Caco-2 (cell line): ENCODE measurements at regions not wholly inside any gene's neighbourhood (a gene's known extent, or its start where the extent isn't known, plus 50 kb on each side); places are given as distances from the start of the nearest gene placed in this dataset.

Experiments used
- BruUV-seq: library from RNA; stranded (reverse); fragments of 400-500 nt; replicated peaks from 2 replicates; lab custom pipeline; 2021; lab: Mats Ljungman, UMichigan
- CTCF ChIA-PET: fragments of 300-600 bp; sonication (Branson Sonifier 250); formaldehyde crosslinking; loops from one replicate; lab custom pipeline; 2022; ENCODE audit warnings: antibody characterized with exemption; lab: Charles Lee
- POLR2A ChIA-PET: fragments of 300-600 bp; sonication (Branson Sonifier 250); formaldehyde crosslinking; loops from one replicate; lab custom pipeline; 2022; ENCODE audit warnings: antibody characterized with exemption; lab: Charles Lee
- DNase-seq, 2 experiments: peaks; one replicate each; pipeline versions ENCODE4 v3.0.0 to v3.0.0-alpha.2; 2020 to 2022
- H3K27me3 ChIP-seq: replicated peaks from 2 replicates; pipeline ENCODE4 v1.6.0; 2011; ENCODE audit warnings: low read length; ENCODE audit not compliant: control insufficient read depth, insufficient read depth
- H3K36me3 ChIP-seq: 2 replicates; pipeline ENCODE4 v1.5.1; 2011; ENCODE audit warnings: low read length; ENCODE audit not compliant: control insufficient read depth, insufficient read depth
- H3K4me1 ChIP-seq: fragments of 250-450 bp; sonication (Bioruptor Pico); 2 replicates; pipeline ENCODE4 v1.5.1; 2020; ENCODE audit warnings: mild to moderate bottlenecking
- H3K4me3 ChIP-seq: 2 replicates; pipeline ENCODE4 v1.5.1; 2011; ENCODE audit warnings: low read depth, mild to moderate bottlenecking, control low read depth, low read length
- H3K9me3 ChIP-seq: fragments of 250-450 bp; sonication (Bioruptor Pico); 2 replicates; pipeline ENCODE4 v1.5.1; 2020; ENCODE audit warnings: mild to moderate bottlenecking, moderate library complexity
- H3K27ac Mint-ChIP-seq: one replicate; pipeline ENCODE4 v1.8.0; 2022; ENCODE audit warnings: mixed read lengths; ENCODE audit not compliant: unreplicated experiment
- H3K27me3 Mint-ChIP-seq: one replicate; pipeline ENCODE4 v1.8.0; 2022; ENCODE audit warnings: mixed read lengths; ENCODE audit not compliant: insufficient read depth, unreplicated experiment
- H3K36me3 Mint-ChIP-seq: one replicate; pipeline ENCODE4 v1.8.0; 2022; ENCODE audit warnings: mild to moderate bottlenecking, mixed read lengths; ENCODE audit not compliant: insufficient read depth, unreplicated experiment
- H3K4me1 Mint-ChIP-seq: one replicate; pipeline ENCODE4 v1.8.0; 2022; ENCODE audit warnings: low read depth, mixed read lengths; ENCODE audit not compliant: unreplicated experiment
- H3K4me3 Mint-ChIP-seq: one replicate; pipeline ENCODE4 v1.8.0; 2022; ENCODE audit warnings: mild to moderate bottlenecking, moderate library complexity, mixed read lengths; ENCODE audit not compliant: unreplicated experiment
- H3K9me3 Mint-ChIP-seq: one replicate; pipeline ENCODE4 v1.8.0; 2022; ENCODE audit warnings: mixed read lengths; ENCODE audit not compliant: unreplicated experiment
- intact Hi-C: fragments of 100-400 bp; cut with micrococcal nuclease; formaldehyde crosslinking; loops from one replicate; pipeline ENCODE4 v1.10.0; 2022; ENCODE audit not compliant: unreplicated experiment
- TF ChIP-seq, protein P1 (sequence below), 2 experiments: fragments of 200-600 bp in 1 of 2; IDR thresholded peaks; 1 replicate in 1 of 2; 2 replicates in 1 of 2; pipeline versions ENCODE4 v1.5.1 to v1.8.0; 2011 to 2022; ENCODE audit warnings: antibody characterized with exemption in 1 of 2, control low read depth in 1 of 2, inconsistent platforms in 1 of 2, low read depth in 1 of 2, low read length in 1 of 2, mild to moderate bottlenecking in 1 of 2, moderate library complexity in 1 of 2; ENCODE audit not compliant: insufficient read depth in 1 of 2, severe bottlenecking in 1 of 2, unreplicated experiment in 1 of 2

DNA sequence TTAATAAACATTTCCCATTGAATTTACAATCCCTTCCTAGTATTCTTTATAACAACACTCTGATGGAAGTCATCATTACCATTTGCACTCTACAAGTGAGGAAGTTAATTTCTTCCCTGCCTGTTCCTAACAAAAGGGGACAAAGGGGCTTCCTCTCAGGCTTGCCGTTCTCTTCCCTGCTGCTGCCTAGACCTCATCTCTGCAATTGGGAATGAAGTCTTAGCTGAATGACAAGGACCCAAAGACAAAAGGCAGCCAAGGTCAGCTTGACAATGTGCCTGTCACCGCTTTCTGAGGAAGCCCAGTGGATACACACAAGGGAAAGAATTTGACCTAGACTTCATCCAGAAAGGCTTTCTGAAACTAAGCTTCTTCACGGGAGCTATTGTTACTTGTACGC, 416.4 kb downstream of the CMPK2 start:
- H3K36me3 ChIP-seq = no peaks in the 10 kb centered on the region
- H3K27me3 Mint-ChIP-seq = no peaks in the 10 kb centered on the region
- no peaks in the 10 kb centered on the region for H3K27me3 ChIP-seq
- TF ChIP-seq, protein P1, sequence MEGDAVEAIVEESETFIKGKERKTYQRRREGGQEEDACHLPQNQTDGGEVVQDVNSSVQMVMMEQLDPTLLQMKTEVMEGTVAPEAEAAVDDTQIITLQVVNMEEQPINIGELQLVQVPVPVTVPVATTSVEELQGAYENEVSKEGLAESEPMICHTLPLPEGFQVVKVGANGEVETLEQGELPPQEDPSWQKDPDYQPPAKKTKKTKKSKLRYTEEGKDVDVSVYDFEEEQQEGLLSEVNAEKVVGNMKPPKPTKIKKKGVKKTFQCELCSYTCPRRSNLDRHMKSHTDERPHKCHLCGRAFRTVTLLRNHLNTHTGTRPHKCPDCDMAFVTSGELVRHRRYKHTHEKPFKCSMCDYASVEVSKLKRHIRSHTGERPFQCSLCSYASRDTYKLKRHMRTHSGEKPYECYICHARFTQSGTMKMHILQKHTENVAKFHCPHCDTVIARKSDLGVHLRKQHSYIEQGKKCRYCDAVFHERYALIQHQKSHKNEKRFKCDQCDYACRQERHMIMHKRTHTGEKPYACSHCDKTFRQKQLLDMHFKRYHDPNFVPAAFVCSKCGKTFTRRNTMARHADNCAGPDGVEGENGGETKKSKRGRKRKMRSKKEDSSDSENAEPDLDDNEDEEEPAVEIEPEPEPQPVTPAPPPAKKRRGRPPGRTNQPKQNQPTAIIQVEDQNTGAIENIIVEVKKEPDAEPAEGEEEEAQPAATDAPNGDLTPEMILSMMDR (IDR thresholded peaks at IDR 0.05; ENCODE audit: insufficient read depth in 1 of 2, low read depth in 1 of 2, low read length in 1 of 2, severe bottlenecking in 1 of 2, unreplicated experiment in 1 of 2) = no peak
- H3K9me3 Mint-ChIP-seq = no peaks in the 10 kb centered on the region
- no TSS peak for BruUV-seq
- no peak overlapping the region for H3K27ac Mint-ChIP-seq
- intact Hi-C loops = no loop called here
- no peaks in the 10 kb centered on the region for H3K4me1 ChIP-seq
- H3K36me3 Mint-ChIP-seq = no peaks in the 10 kb centered on the region
- no peaks in the 10 kb centered on the region for H3K4me1 Mint-ChIP-seq
- POLR2A ChIA-PET = no interaction called here
- no peak overlapping the region for H3K4me3 Mint-ChIP-seq
- H3K4me3 ChIP-seq = no peak overlapping the region
- DNase-seq = no peak
- CTCF ChIA-PET = no interaction called here
- no peaks in the 10 kb centered on the region for H3K9me3 ChIP-seq

DNA sequence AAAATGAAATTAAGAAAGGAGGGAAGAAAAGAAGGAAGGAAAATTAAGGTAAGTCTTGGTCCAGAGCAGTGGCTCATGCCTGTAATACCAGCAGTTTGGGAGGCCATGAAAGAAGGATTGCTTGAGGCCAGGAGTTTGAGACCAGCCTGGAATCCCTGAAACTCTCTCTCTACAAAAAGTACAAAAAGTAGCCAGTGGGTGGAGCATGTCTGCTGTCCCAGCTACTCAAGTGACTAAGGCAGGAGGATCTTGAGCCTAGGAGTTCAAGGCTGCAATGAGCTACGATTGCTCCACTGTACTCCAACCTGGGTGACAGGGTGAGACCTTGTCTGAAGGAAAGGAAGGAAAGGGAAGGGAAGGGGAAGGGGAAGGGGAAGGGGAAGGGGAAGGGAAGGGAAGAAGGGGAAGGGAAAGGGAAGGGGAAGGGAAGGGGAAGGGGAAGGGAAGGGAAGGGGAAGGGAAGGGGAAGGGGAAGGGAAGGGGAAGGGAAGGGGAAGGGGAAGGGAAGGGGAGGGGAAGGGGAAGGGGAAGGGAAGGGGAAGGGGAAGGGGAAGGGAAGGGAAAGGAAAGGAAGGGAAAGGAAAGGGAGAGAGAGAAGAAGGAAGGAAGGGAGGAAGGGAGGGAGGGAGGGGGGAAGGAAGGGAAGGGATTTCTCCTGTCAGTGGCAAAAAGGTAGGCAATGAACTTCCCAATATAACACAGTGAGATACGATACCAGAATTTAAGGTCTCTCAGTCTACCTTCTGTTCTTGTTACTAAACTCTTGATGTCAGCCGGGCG, 412.8 kb downstream of the CMPK2 start:
- Mint-ChIP-seq H3K36me3 (no peaks in the 10 kb centered on the region), H3K27me3 (peaks cover 3% of the 10 kb centered on the region), H3K27ac (no peak overlapping the region), H3K4me1 (no peaks in the 10 kb centered on the region), H3K9me3 (peaks cover 9% of the 10 kb centered on the region), H3K4me3 (no peak overlapping the region)
- POLR2A ChIA-PET = no interaction called here
- no peaks in the 10 kb centered on the region for H3K27me3 ChIP-seq
- no peaks in the 10 kb centered on the region for H3K4me1 ChIP-seq
- TF ChIP-seq, protein P1 (IDR thresholded peaks at IDR 0.05; ENCODE audit: insufficient read depth in 1 of 2, low read depth in 1 of 2, low read length in 1 of 2, severe bottlenecking in 1 of 2, unreplicated experiment in 1 of 2) = no peak
- no peak overlapping the region for H3K4me3 ChIP-seq
- CTCF ChIA-PET = interaction anchor here (0.6 kb wide), 1 partner anchor 585 kb away, joined by 3 read pairs; no protein-coding TSS in a partner anchor
- no peaks in the 10 kb centered on the region for H3K36me3 ChIP-seq
- H3K9me3 ChIP-seq = no peaks in the 10 kb centered on the region
- no TSS peak for BruUV-seq
- intact Hi-C loops = no loop called here
- peak in 1 of 2 experiments; percentile 5 for DNase-seq

DNA sequence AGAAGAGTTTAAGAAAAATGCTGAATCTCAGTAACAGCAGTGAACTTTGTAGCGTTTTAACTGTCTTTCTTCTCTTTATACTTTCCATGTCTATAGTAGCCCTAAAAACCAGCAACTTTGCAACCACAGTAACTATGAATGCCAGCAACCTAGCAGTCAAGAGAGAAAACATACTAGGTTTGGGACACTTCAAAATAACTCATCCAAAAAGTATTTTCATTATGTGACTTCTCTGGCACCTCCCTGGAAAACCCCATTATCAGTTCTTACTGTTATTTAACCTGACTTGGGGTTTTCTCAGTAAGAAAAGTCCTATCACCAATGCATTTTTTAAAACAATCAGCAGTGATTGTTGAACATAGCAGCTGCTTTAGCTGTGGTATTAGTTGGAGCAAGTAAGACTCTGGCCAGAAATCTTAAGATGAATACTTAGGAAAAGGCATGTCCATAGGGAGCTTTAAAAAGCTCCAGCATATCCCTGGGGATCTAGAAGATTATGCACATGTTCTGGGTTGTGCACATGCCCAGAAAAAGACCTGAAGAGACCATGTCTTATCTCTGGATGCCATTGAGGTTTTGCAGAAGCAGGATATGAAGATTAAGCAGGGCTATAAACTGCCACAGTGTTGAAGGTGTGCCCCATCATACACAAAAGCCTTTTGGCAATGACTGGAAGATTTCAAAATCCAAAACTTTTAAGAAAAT, 411.3 kb downstream of the CMPK2 start:
- peaks cover 3% of the 10 kb centered on the region for H3K27me3 Mint-ChIP-seq
- no peaks in the 10 kb centered on the region for H3K36me3 ChIP-seq
- DNase-seq = no peak
- BruUV-seq = no TSS peak
- H3K4me3 ChIP-seq = no peak overlapping the region
- H3K36me3 Mint-ChIP-seq = no peaks in the 10 kb centered on the region
- H3K27ac Mint-ChIP-seq = no peak overlapping the region
- no peaks in the 10 kb centered on the region for H3K9me3 ChIP-seq
- intact Hi-C loops = no loop called here
- H3K27me3 ChIP-seq = no peaks in the 10 kb centered on the region
- CTCF ChIA-PET = no interaction called here
- no peaks in the 10 kb centered on the region for H3K4me1 ChIP-seq
- POLR2A ChIA-PET = no interaction called here
- TF ChIP-seq, protein P1 (IDR thresholded peaks at IDR 0.05; ENCODE audit: insufficient read depth in 1 of 2, low read depth in 1 of 2, low read length in 1 of 2, severe bottlenecking in 1 of 2, unreplicated experiment in 1 of 2) = no peak
- no peaks in the 10 kb centered on the region for H3K4me1 Mint-ChIP-seq
- H3K9me3 Mint-ChIP-seq = peaks cover 10% of the 10 kb centered on the region
- no peak overlapping the region for H3K4me3 Mint-ChIP-seq
